Ishikawa (cell line): ENCODE measurements at regions not wholly inside any gene's neighbourhood (a gene's known extent, or its start where the extent isn't known, plus 50 kb on each side); places are given as distances from the start of the nearest gene placed in this dataset.

Experiments used
- EP300 ChIP-seq: IDR thresholded peaks from 2 replicates; pipeline ENCODE4 v1.6.1; 2012; ENCODE audit warnings: borderline replicate concordance
- TAF1 ChIP-seq: IDR thresholded peaks from 2 replicates; pipeline ENCODE4 v1.6.1; 2012; ENCODE audit warnings: low read depth, mild to moderate bottlenecking
- ZBTB7A ChIP-seq: IDR thresholded peaks from 2 replicates; pipeline ENCODE4 v1.6.1; 2012; ENCODE audit warnings: low read depth

- no peak for TF ChIP-seq EP300
- TF ChIP-seq ZBTB7A: no peak
- no peak for TF ChIP-seq TAF1
Measured at GRCh38 chr18:39661856-39662366, 2096.3 kb upstream of the CELF4 start.
